ENCODE measurements at regions not wholly inside any gene's neighbourhood (a gene's known extent, or its start where the extent isn't known, plus 50 kb on each side); places are given as distances from the start of the nearest gene placed in this dataset.

DNA sequence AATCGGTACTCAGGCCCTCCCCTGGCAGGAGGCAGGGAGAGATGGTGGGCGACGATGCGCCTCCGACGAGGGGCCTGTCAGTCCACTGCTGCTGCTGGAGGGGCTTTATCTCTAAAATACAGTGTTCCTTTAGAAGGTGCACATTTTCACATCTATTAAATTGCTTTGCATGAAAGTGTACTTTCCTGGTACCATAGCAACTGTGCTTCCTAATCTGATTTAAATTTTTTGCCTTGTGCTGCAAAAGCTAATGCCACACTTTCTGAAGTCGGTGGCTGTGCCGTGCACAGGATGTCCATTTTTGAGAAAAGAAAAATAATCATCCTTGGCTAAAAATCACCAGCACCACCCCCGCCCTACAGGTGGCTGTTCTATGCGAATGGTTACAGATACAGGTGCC is 262.0 kb upstream of the CDH4 start:
- Histone ChIP-seq H3K79me2 (ENCODE audit: low read depth) (no peaks in the 10 kb centered on the region), H3K4me1 (no peaks in the 10 kb centered on the region), H4K20me1 (ENCODE audit: low read depth) (no peaks in the 10 kb centered on the region), H3K4me3 (no peak overlapping the region), H3K27ac (no peak overlapping the region), H3K27me3 (no peaks in the 10 kb centered on the region), H3K9ac (no peak overlapping the region), H3K36me3 (no peaks in the 10 kb centered on the region), H3K4me2 (no peak overlapping the region), H3K9me3 (ENCODE audit: low read depth) (no peaks in the 10 kb centered on the region), H2AFZ (replicated peaks) (no peak overlapping the region), H3F3A (ENCODE audit: low read depth) (no peaks in the 10 kb centered on the region)
- Mint-ChIP-seq H3K9me3 (no peaks in the 10 kb centered on the region), H3K27me3 (ENCODE audit: insufficient read depth, low read depth) (peaks cover 8% of the 10 kb centered on the region), H3K4me3 (no peak overlapping the region), H3K36me3 (no peaks in the 10 kb centered on the region), H3K27ac (no peak overlapping the region), H3K4me1 (peaks cover 6% of the 10 kb centered on the region)
- TF ChIP-seq, protein P1, sequence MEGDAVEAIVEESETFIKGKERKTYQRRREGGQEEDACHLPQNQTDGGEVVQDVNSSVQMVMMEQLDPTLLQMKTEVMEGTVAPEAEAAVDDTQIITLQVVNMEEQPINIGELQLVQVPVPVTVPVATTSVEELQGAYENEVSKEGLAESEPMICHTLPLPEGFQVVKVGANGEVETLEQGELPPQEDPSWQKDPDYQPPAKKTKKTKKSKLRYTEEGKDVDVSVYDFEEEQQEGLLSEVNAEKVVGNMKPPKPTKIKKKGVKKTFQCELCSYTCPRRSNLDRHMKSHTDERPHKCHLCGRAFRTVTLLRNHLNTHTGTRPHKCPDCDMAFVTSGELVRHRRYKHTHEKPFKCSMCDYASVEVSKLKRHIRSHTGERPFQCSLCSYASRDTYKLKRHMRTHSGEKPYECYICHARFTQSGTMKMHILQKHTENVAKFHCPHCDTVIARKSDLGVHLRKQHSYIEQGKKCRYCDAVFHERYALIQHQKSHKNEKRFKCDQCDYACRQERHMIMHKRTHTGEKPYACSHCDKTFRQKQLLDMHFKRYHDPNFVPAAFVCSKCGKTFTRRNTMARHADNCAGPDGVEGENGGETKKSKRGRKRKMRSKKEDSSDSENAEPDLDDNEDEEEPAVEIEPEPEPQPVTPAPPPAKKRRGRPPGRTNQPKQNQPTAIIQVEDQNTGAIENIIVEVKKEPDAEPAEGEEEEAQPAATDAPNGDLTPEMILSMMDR (IDR thresholded peaks at IDR 0.05) = no peak
- TF ChIP-seq EZH2 (IDR thresholded peaks at IDR 0.05) = no peak
- TF ChIP-seq EZH2phosphoT487 (IDR thresholded peaks at IDR 0.05) = no peak
- no peak for DNase-seq (ENCODE audit: low spot score)

DNA sequence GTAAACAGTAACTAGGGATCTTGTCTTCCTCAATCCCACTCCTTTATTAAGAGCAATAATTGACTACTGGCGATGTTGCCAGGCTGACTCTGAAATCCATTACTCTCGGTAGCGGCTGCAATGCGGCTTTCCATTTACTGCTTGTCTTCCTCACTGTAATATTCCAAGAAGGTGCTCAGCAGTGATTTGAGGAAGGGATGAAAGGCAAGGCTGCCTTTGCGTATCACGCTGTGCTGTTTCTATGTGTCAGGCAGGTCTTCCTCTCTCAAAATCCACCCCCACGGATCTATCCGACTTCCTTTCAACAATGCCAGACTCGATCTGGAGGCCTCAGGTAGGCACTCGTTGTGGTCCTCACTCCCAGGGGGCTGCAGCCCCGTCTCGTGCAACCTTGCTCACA is 261.4 kb upstream of the CDH4 start:
- H3K4me2 ChIP-seq = no peak overlapping the region
- H3K27me3 Mint-ChIP-seq (ENCODE audit: insufficient read depth, low read depth) = peaks cover 8% of the 10 kb centered on the region

DNA sequence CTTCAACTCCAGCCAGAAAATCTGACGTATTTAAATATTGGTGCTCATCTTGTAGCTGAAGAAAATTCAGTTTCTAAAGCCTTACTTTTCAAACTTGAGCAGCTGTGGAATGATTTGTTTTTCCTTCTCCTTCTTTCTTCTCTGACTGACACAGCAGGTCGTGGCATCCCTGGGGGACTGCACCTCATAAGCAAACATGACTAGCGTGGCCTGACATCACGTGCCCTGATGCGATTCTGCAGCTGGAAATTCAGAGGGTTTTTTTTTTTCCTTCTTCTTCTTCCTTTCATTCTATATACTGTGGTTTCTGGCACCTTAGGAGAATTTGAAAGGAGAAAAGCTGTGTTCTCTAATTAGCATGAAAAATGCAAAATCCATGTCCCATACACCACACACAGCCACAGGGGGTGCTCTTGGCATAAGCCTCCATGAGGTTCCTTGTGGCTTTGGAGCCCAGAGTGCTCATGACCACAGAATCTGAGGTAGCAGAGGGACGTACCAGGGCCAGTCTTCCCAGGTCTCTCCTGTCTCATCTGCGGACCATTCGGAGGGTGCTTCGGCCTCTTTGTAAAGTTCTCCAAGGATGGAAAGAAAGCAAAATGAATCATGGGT is 258.5 kb upstream of the CDH4 start:
- Histone ChIP-seq H4K20me1 (ENCODE audit: low read depth) (no peaks in the 10 kb centered on the region), H3K4me1 (no peaks in the 10 kb centered on the region), H3K4me3 (no peak overlapping the region), H3K27ac (no peak overlapping the region), H2AFZ (replicated peaks) (no peak overlapping the region), H3K79me2 (ENCODE audit: low read depth) (no peaks in the 10 kb centered on the region), H3K27me3 (peaks cover 13% of the 10 kb centered on the region), H3K9me3 (ENCODE audit: low read depth) (no peaks in the 10 kb centered on the region), H3F3A (ENCODE audit: low read depth) (no peaks in the 10 kb centered on the region), H3K4me2 (no peak overlapping the region), H3K9ac (no peak overlapping the region), H3K36me3 (no peaks in the 10 kb centered on the region)
- H3K4me3 Mint-ChIP-seq = no peak overlapping the region
- peaks cover 6% of the 10 kb centered on the region for H3K4me1 Mint-ChIP-seq
- TF ChIP-seq, protein P1 (IDR thresholded peaks at IDR 0.05) = peak; percentile 23
- TF ChIP-seq EZH2phosphoT487 (IDR thresholded peaks at IDR 0.05) (no peak), EZH2 (IDR thresholded peaks at IDR 0.05) (no peak)
- no peaks in the 10 kb centered on the region for H3K9me3 Mint-ChIP-seq
- DNase-seq (ENCODE audit: low spot score) = no peak
- no peak overlapping the region for H3K27ac Mint-ChIP-seq
- H3K36me3 Mint-ChIP-seq = no peaks in the 10 kb centered on the region
- peaks cover 6% of the 10 kb centered on the region for H3K27me3 Mint-ChIP-seq (ENCODE audit: insufficient read depth, low read depth)

More for the DNA sequence above, 261.4 kb upstream of the CDH4 start:
- Mint-ChIP-seq H3K4me1 (peaks cover 6% of the 10 kb centered on the region), H3K9me3 (no peaks in the 10 kb centered on the region), H3K36me3 (no peaks in the 10 kb centered on the region), H3K4me3 (no peak overlapping the region), H3K27ac (no peak overlapping the region)
- no peak overlapping the region for H2AFZ ChIP-seq (replicated peaks)
- TF ChIP-seq, protein P1 (IDR thresholded peaks at IDR 0.05) = no peak
- TF ChIP-seq EZH2phosphoT487 (IDR thresholded peaks at IDR 0.05) (no peak), EZH2 (IDR thresholded peaks at IDR 0.05) (no peak)
- H3K27ac ChIP-seq = no peak overlapping the region
- H3K36me3 ChIP-seq = no peaks in the 10 kb centered on the region
- no peak overlapping the region for H3K4me3 ChIP-seq
- no peaks in the 10 kb centered on the region for H3F3A ChIP-seq (ENCODE audit: low read depth)
- DNase-seq (ENCODE audit: low spot score) = no peak
- no peaks in the 10 kb centered on the region for H3K27me3 ChIP-seq
- H4K20me1 ChIP-seq (ENCODE audit: low read depth) = no peaks in the 10 kb centered on the region
- no peaks in the 10 kb centered on the region for H3K9me3 ChIP-seq (ENCODE audit: low read depth)
- no peaks in the 10 kb centered on the region for H3K4me1 ChIP-seq
- H3K79me2 ChIP-seq (ENCODE audit: low read depth) = no peaks in the 10 kb centered on the region
- no peak overlapping the region for H3K9ac ChIP-seq
